B cell (primary cell): ENCODE measurements at regions not wholly inside any gene's neighbourhood (a gene's known extent, or its start where the extent isn't known, plus 50 kb on each side); places are given as distances from the start of the nearest gene placed in this dataset.

Experiments used
- ATAC-seq: fragments of 200-7000 bp; cut with Tn5 transposase; one replicate; pipeline ENCODE4 v1.10.0; 2021; ENCODE audit warnings: low read depth, mild to moderate bottlenecking, moderate number of reproducible peaks, moderate library complexity
- CTCF ChIA-PET: fragments of 350-600 bp; sonication (Branson Sonifier 250); formaldehyde crosslinking; loops from one replicate; lab custom pipeline; 2021; ENCODE audit warnings: antibody characterized with exemption, inconsistent platforms; lab: Charles Lee
- POLR2A ChIA-PET: fragments of 350-600 bp; sonication (Branson Sonifier 250); formaldehyde crosslinking; loops from one replicate; lab custom pipeline; 2021; ENCODE audit warnings: antibody characterized with exemption; lab: Charles Lee
- DNase-seq: peaks from one replicate; pipeline ENCODE4 v3.0.0; 2013
- H2AFZ ChIP-seq: 2 replicates; pipeline ENCODE4 v1.6.1; 2012; ENCODE audit warnings: mild to moderate bottlenecking, low read depth, low read length; ENCODE audit not compliant: insufficient read depth, poor library complexity, severe bottlenecking
- H3K27ac ChIP-seq, 2 donors: 1 replicate in 1 of 2; 2 replicates in 1 of 2; pipeline ENCODE4 v1.5.1; 2012 to 2013; ENCODE audit warnings: low read length in 2 of 2, mild to moderate bottlenecking in 2 of 2, moderate library complexity in 1 of 2
- H3K27me3 ChIP-seq, 4 experiments: fragments of 200-600 bp in 1 of 4; sonication (generic) in 1 of 4; replicated peaks in 1 of 4; 1 replicate in 2 of 4; 2 replicates in 2 of 4; pipeline versions ENCODE4 v1.6.1 to v1.7.0; 2013 to 2016; ENCODE audit warnings: low read length in 3 of 4, mild to moderate bottlenecking in 2 of 4, mixed read lengths in 1 of 4, moderate library complexity in 1 of 4; ENCODE audit not compliant: insufficient read depth in 4 of 4, control insufficient read depth in 3 of 4; ENCODE audit errors: control extremely low read depth in 1 of 4
- H3K36me3 ChIP-seq, 2 experiments: replicated peaks in 1 of 2; 1 replicate in 1 of 2; 2 replicates in 1 of 2; pipeline versions ENCODE4 v1.6.1 to v1.7.1; 2013; ENCODE audit warnings: low read length in 1 of 2; ENCODE audit not compliant: insufficient read depth in 2 of 2, control insufficient read depth in 1 of 2; ENCODE audit errors: control extremely low read depth in 1 of 2, extremely low read depth in 1 of 2
- H3K4me1 ChIP-seq, 2 donors: fragments of 200-600 bp in 1 of 2; sonication (generic) in 1 of 2; 1 replicate in 1 of 2; 2 replicates in 1 of 2; pipeline versions ENCODE4 v1.5.1 to v1.6.1; 2013 to 2017; ENCODE audit warnings: low read length in 2 of 2; ENCODE audit not compliant: control insufficient read depth in 2 of 2, insufficient read depth in 2 of 2
- H3K4me2 ChIP-seq: replicated peaks from 2 replicates; pipeline ENCODE3; 2012; ENCODE audit warnings: mild to moderate bottlenecking, low read depth, low read length; ENCODE audit not compliant: poor library complexity, severe bottlenecking
- H3K4me3 ChIP-seq, 5 experiments: fragments of 200-600 bp in 1 of 5; sonication (generic) in 1 of 5; 1 replicate in 3 of 5; 2 replicates in 2 of 5; pipeline versions ENCODE4 v1.5.1 to v1.7.0; 2011 to 2016; ENCODE audit warnings: low read length in 4 of 5, mild to moderate bottlenecking in 4 of 5, low read depth in 2 of 5, control low read depth in 1 of 5, moderate library complexity in 1 of 5; ENCODE audit not compliant: insufficient read depth in 1 of 5; ENCODE audit errors: control extremely low read depth in 1 of 5, extremely low read depth in 1 of 5
- H3K79me2 ChIP-seq: fragments of 200-600 bp; sonication (generic); one replicate; pipeline ENCODE4 v1.6.0; 2016; ENCODE audit warnings: low read length; ENCODE audit not compliant: control insufficient read depth, insufficient read depth
- H3K9ac ChIP-seq: fragments of 200-600 bp; sonication (generic); 2 replicates; pipeline ENCODE4 v1.6.1; 2017; ENCODE audit warnings: mild to moderate bottlenecking, low read length, moderate library complexity
- H3K9me3 ChIP-seq, 3 donors: one replicate each; pipeline versions ENCODE4 v1.6.1 to v1.7.1; 2013; ENCODE audit warnings: low read length in 2 of 3; ENCODE audit not compliant: control insufficient read depth in 2 of 3, insufficient read depth in 1 of 3; ENCODE audit errors: control extremely low read depth in 1 of 3
- H4K20me1 ChIP-seq: 2 replicates; pipeline ENCODE4 v1.6.0; 2012; ENCODE audit warnings: mild to moderate bottlenecking, low read length; ENCODE audit not compliant: insufficient read depth, control insufficient read depth, poor library complexity, severe bottlenecking
- H3K27ac Mint-ChIP-seq: one replicate; pipeline ENCODE4 v1.8.0; 2021; ENCODE audit warnings: mixed read lengths
- H3K27me3 Mint-ChIP-seq: one replicate; pipeline ENCODE4 v1.8.0; 2021; ENCODE audit warnings: mixed read lengths
- H3K4me1 Mint-ChIP-seq: one replicate; pipeline ENCODE4 v1.8.0; 2021; ENCODE audit warnings: mixed read lengths
- H3K4me3 Mint-ChIP-seq: one replicate; pipeline ENCODE4 v1.8.0; 2021; ENCODE audit warnings: mixed read lengths
- H3K9me3 Mint-ChIP-seq: one replicate; pipeline ENCODE4 v1.8.0; 2022; ENCODE audit warnings: mixed read lengths; ENCODE audit not compliant: insufficient read depth
- CTCF ChIP-seq: fragments of 200-600 bp; IDR thresholded peaks from one replicate; pipeline ENCODE4 v1.8.0; 2022; ENCODE audit warnings: antibody characterized with exemption, mild to moderate bottlenecking
- EZH2 ChIP-seq: IDR thresholded peaks from 2 replicates; pipeline ENCODE4 v1.6.1; 2012; ENCODE audit warnings: borderline replicate concordance, low read depth, mild to moderate bottlenecking, moderate library complexity, low read length; ENCODE audit not compliant: insufficient read depth, poor library complexity, severe bottlenecking
- WGBS: methylation state at CpG from one replicate; pipeline ENCODE4 v1.1.5; 2013; ENCODE audit warnings: missing lambda C conversion rate; ENCODE audit not compliant: insufficient coverage; 5-methylcytosine and 5-hydroxymethylcytosine counted together
- intact Hi-C: fragments of 100-400 bp; cut with micrococcal nuclease; formaldehyde crosslinking; loops from one replicate; pipeline ENCODE4 v1.10.0; 2022

GRCh38 chr16:73196670-73197069, 148.7 kb upstream of the ZFHX3 start:
- Histone ChIP-seq H2AFZ (no peak overlapping the region), H3K36me3 (no peaks in the 10 kb centered on the region), H3K4me2 (no peak overlapping the region), H3K27ac (no peak overlapping the region), H3K27me3 (peaks cover 0 to 2% (median 0%) of the 10 kb centered on the region in 4 experiments), H4K20me1 (no peaks in the 10 kb centered on the region), H3K4me1 (no peaks in the 10 kb centered on the region), H3K79me2 (no peaks in the 10 kb centered on the region), H3K9me3 (no peaks in the 10 kb centered on the region), H3K9ac (no peak overlapping the region), H3K4me3 (no peak overlapping the region)
- Mint-ChIP-seq H3K4me1 (no peaks in the 10 kb centered on the region), H3K4me3 (no peak overlapping the region), H3K27me3 (peaks cover under 1% of the 10 kb centered on the region), H3K27ac (no peak overlapping the region), H3K9me3 (no peaks in the 10 kb centered on the region)
- DNase-seq (peak; percentile 45), ATAC-seq (no peak)
- 50% methylated on average over 2 of the region's 4 CpGs for WGBS
- TF ChIP-seq EZH2 (no peak), CTCF (peak; percentile 59)
- ChIA-PET CTCF (interaction anchor here (0.6 to 2.8 kb wide), 6 partner anchors 9 to 1072 kb away, joined by 3 to 23 read pairs (median 4); no protein-coding TSS in a partner anchor), POLR2A (interaction anchor here (0.5 kb wide), 1 partner anchor 29 kb away, joined by 4 read pairs; no protein-coding TSS in a partner anchor)
- intact Hi-C loops = loop anchor here (2.0 kb wide), 2 partner anchors 796 to 1072 kb away; no protein-coding TSS in a partner anchor

- TF ChIP-seq EZH2 (no peak), CTCF (no peak)
- DNase-seq = no peak
- no peaks in the 10 kb centered on the region for H3K9me3 Mint-ChIP-seq
- H3K79me2 ChIP-seq = no peaks in the 10 kb centered on the region
- ATAC-seq = no peak
- no peak overlapping the region for H3K27ac Mint-ChIP-seq
- no peaks in the 10 kb centered on the region for H3K36me3 ChIP-seq
- no peak overlapping the region for H3K9ac ChIP-seq
- no peaks in the 10 kb centered on the region for H3K4me1 Mint-ChIP-seq
- no CpG with 5 or more reads among the region's 1 CpG for WGBS
- H3K9me3 ChIP-seq = no peaks in the 10 kb centered on the region
- H3K27me3 ChIP-seq = no peaks in the 10 kb centered on the region
- no peak overlapping the region for H2AFZ ChIP-seq
- intact Hi-C loops = no loop called here
- H4K20me1 ChIP-seq = no peaks in the 10 kb centered on the region
- POLR2A ChIA-PET = no interaction called here
- no peak overlapping the region for H3K27ac ChIP-seq
- H3K4me1 ChIP-seq = no peaks in the 10 kb centered on the region
- H3K4me2 ChIP-seq = no peak overlapping the region
- no peak overlapping the region for H3K4me3 ChIP-seq
- H3K4me3 Mint-ChIP-seq = no peak overlapping the region
- CTCF ChIA-PET = interaction anchor here (1.1 kb wide), 1 partner anchor 361 kb away, joined by 4 read pairs; no protein-coding TSS in a partner anchor
- peaks cover 11% of the 10 kb centered on the region for H3K27me3 Mint-ChIP-seq
These were observed 145.5 kb upstream of the ZFHX3 start for GRCh38 chr16:73193464-73193863.
